ENCODE measurements at regions not wholly inside any gene's neighbourhood (a gene's known extent, or its start where the extent isn't known, plus 50 kb on each side); places are given as distances from the start of the nearest gene placed in this dataset.

DNA sequence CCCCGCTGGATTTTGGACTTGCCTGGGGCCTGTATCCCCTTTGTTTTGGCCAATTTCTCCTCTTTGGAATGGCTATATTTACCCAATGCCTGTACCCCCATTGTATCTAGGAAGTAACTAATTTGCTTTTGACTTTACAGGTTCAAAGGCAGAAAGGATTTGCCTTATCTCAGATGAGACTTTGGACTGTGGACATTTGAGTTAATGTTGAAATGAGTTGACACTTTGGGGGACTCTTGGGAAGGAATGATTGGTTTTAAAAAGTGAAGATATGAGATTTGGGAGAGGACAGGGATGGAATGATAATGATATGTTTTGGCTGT, 1220.3 kb upstream of the CITED2 start:
- DNase-seq (ENCODE audit: low read depth), result no peak

- DNase-seq (ENCODE audit: low read depth), result no peak
These were observed 1218.4 kb upstream of the CITED2 start for GRCh38 chr6:140592877-140593276.

GRCh38 chr6:140590641-140591040, 1216.2 kb upstream of the CITED2 start:
- DNase-seq (ENCODE audit: low read depth), result peak; percentile 50

- no peak for DNase-seq (ENCODE audit: low read depth)
These were observed 1212.1 kb upstream of the CITED2 start for GRCh38 chr6:140586426-140587061.

DNA sequence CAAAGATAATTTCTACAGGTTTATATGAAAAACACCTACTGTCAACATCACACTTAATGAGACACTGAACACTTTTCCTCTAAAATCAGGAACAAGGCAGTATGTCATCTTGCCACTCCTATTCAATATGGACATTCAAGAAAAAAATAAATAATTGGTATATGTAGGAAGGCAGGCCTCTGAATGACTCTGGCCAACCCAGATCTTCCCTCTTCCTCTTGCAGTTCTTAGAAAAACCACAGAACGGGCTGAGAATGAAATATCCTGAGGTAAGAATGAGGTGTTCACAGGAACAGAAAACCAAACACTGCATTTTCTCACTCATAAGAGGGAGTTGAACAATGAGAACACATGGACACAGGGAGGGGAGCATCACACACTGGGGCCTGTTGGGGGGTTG, 1207.2 kb upstream of the CITED2 start:
- DNase-seq (ENCODE audit: low read depth), result no peak

DNA sequence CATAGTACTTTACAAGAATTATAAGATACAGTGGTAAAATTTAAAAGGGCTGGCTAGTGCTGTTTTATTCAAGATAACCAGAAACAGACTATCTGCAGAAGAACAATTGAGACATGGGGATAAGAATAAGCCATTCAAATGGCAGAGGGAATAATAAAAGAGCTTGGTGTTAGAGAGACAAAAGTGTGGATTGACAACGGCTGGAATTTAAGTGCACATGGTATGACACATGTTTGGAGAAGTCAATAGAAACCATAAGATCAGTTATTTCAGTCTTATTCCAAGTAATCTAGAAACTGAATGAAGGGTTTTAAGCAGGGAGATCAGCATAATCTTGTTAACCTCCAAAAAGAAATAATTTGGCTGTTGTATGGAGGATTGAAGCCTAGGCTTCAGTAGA, 1205.5 kb upstream of the CITED2 start:
- DNase-seq (ENCODE audit: low read depth), result no peak

GRCh38 chr6:140576004-140576555, 1201.6 kb upstream of the CITED2 start:
- DNase-seq (ENCODE audit: low read depth), result no peak

GRCh38 chr6:140572867-140573266, 1198.4 kb upstream of the CITED2 start:
- DNase-seq (ENCODE audit: low read depth), result peak; percentile 4

GRCh38 chr6:140572129-140572528, 1197.7 kb upstream of the CITED2 start:
- DNase-seq (ENCODE audit: low read depth), result peak; percentile 91

GRCh38 chr6:140571145-140571544, 1196.7 kb upstream of the CITED2 start:
- DNase-seq (ENCODE audit: low read depth), result no peak

GRCh38 chr6:140567466-140567865, 1193.0 kb upstream of the CITED2 start:
- no peak for DNase-seq (ENCODE audit: low read depth)

- peak; percentile 66 for DNase-seq (ENCODE audit: low read depth)
These were observed 1192.4 kb upstream of the CITED2 start for GRCh38 chr6:140566781-140567277.

DNA sequence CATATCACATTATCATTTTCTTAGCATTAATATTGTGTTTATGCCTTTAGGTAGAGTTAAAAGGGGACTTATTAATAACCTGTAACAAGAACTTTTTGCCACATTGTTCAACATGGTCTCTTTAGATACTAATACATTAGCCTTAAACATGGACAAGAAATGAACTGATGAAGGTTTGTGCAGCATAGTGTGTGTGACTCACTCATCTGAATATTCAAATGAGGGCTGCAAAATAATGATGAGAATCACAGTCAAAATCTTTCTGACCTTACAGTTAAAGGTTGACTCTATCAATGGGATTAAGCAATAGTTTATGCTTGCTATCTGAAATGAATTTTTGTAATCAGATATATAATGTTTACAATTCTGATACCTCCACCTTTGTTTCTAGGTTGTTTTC, 1189.3 kb upstream of the CITED2 start:
- DNase-seq (ENCODE audit: low read depth), result no peak

DNA sequence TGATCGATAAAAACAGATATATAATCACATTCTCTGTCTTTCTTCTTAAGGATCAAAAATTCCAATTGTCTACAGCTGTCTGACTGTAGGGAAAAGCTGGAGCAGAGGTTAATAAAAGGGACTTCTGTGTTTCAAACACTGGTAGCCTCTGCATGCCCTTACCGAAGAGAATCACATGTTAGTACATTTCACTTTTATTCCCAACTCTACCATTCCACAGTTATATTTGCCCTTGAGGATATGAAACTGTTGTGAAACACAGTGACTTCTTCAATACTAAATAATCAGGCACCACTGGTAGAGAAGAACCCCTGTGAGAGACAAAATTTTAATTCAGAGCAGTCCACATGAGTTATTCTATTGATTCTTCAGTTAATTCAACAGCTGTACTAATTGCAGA, 1187.3 kb upstream of the CITED2 start:
- no peak for DNase-seq (ENCODE audit: low read depth)

GRCh38 chr6:140560671-140561070, 1186.2 kb upstream of the CITED2 start:
- no peak for DNase-seq (ENCODE audit: low read depth)

GRCh38 chr6:140559458-140559857, 1185.0 kb upstream of the CITED2 start:
- DNase-seq (ENCODE audit: low read depth), result no peak

GRCh38 chr6:140554421-140554820, 1180.0 kb upstream of the CITED2 start:
- no peak for DNase-seq (ENCODE audit: low read depth)

- DNase-seq (ENCODE audit: low read depth), result no peak
These were observed 1173.9 kb upstream of the CITED2 start for GRCh38 chr6:140548366-140548765.

DNA sequence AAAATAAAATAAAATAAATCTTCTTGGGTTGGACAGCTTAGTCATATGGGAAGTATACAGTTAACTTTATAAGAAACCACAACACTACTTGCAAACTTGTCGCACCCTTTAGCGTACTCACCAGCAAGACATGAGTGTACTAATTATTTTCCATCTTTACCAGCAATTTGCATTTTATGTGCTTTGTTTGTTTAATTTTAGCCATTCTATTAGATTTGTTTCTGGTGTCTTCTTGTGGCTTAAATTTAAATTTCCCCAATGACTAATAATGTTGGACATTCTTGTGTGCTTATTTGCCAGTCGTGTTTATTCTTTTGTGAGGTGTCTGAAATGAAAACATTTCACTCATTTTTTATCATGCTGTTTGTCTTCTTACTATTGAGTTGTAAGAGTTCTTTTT, 1172.2 kb upstream of the CITED2 start:
- peak; percentile 78 for DNase-seq (ENCODE audit: low read depth)

DNA sequence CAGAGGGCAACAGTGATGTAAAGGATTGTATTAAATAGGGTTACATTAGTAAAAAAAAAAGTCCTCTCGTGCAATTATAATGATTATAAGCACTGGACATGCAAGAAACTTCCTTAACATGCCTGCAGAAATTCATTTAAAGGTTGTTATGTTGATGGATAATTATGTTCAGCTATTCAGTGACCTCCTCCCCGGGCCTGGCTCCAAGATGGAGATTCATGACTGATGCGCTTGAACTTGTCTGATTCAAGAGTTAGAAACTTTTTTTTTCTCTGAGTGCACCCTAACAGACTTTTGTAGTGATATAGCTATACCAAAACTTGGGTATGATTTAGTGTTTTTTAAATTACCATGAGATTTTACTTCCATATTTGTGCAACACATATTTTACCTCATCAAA, 1170.0 kb upstream of the CITED2 start:
- no peak for DNase-seq (ENCODE audit: low read depth)

GRCh38 chr6:140542863-140543262, 1168.4 kb upstream of the CITED2 start:
- no peak for DNase-seq (ENCODE audit: low read depth)

GRCh38 chr6:140541288-140541687, 1166.8 kb upstream of the CITED2 start:
- DNase-seq (ENCODE audit: low read depth), result peak; percentile 58

DNA sequence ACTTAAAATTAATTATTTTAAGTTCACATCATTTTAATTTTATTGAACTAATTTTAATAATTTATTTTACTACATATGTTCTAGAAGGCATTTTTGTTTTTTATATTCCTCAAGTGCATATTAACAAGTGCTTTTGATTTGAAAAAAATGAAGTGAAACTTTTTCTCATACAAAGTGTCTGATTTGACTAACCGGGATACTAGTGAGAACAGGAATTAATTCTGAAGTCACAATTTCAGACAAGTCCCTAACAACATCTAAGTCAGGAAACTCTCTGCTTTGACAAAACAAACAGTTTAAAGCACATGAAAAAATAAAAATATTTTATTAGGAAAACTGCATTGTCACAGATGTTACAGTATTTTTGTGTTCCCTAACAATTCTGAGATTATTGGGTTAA, 1166.3 kb upstream of the CITED2 start:
- DNase-seq (ENCODE audit: low read depth), result no peak

GRCh38 chr6:140538926-140539325, 1164.5 kb upstream of the CITED2 start:
- peak; percentile 53 for DNase-seq (ENCODE audit: low read depth)
